SU-DHL-6 (cell line): ENCODE measurements at regions not wholly inside any gene's neighbourhood (a gene's known extent, or its start where the extent isn't known, plus 50 kb on each side); places are given as distances from the start of the nearest gene placed in this dataset.

Source experiments
- H2AFZ ChIP-seq: fragments of 200-600 bp; sonication (generic); 2 replicates; pipeline ENCODE4 v1.6.1; 2014; ENCODE audit warnings: low read depth, mild to moderate bottlenecking, moderate library complexity, mixed read lengths, antibody characterized with exemption, low read length; ENCODE audit not compliant: severe bottlenecking
- H3F3A ChIP-seq: fragments of 200-600 bp; shearing (Covaris generic); 2 replicates; pipeline ENCODE4 v1.6.0; 2016; ENCODE audit warnings: antibody characterized with exemption, mild to moderate bottlenecking; ENCODE audit not compliant: insufficient read depth
- H3K27ac ChIP-seq: fragments of 200-600 bp; sonication (generic); 2 replicates; pipeline ENCODE4 v1.5.1; 2016; ENCODE audit warnings: low read depth, mild to moderate bottlenecking, low read length, moderate library complexity, mixed read lengths
- H3K27me3 ChIP-seq: fragments of 200-600 bp; sonication (generic), shearing (Covaris generic); 2 replicates; pipeline ENCODE4 v1.6.0; 2014; ENCODE audit warnings: mild to moderate bottlenecking, low read length
- H3K36me3 ChIP-seq: fragments of 200-600 bp; sonication (generic); 2 replicates; pipeline ENCODE4 v1.6.1; 2014; ENCODE audit warnings: mild to moderate bottlenecking, low read length, mixed read lengths
- H3K4me2 ChIP-seq: fragments of 300-600, 200-600 bp; shearing (Covaris generic), sonication (generic); 2 replicates; pipeline ENCODE4 v1.6.0; 2014; ENCODE audit warnings: low read length, low read depth, mild to moderate bottlenecking; ENCODE audit not compliant: poor library complexity, severe bottlenecking
- H3K4me3 ChIP-seq: fragments of 200-600 bp; sonication (generic); 2 replicates; pipeline ENCODE4 v1.5.1; 2014; ENCODE audit warnings: antibody characterized with exemption, low read length, mild to moderate bottlenecking, mixed read lengths; ENCODE audit not compliant: insufficient read depth, poor library complexity, severe bottlenecking
- H3K79me2 ChIP-seq: fragments of 200-600 bp; sonication (generic); 2 replicates; pipeline ENCODE4 v1.6.1; 2014; ENCODE audit warnings: mild to moderate bottlenecking, low read length, moderate library complexity; ENCODE audit not compliant: insufficient read depth
- H3K9ac ChIP-seq: fragments of 200-600 bp; sonication (generic); 2 replicates; pipeline ENCODE4 v1.7.0; 2014; ENCODE audit warnings: mild to moderate bottlenecking, low read length
- H3K9me2 ChIP-seq: fragments of 200-600 bp; sonication (generic); replicated peaks from 2 replicates; pipeline ENCODE4 v1.6.1; 2014; ENCODE audit warnings: low read length; ENCODE audit not compliant: insufficient read depth
- H3K9me3 ChIP-seq: fragments of 200-600 bp; sonication (generic); 2 replicates; pipeline ENCODE4 v1.6.1; 2014; ENCODE audit warnings: low read length, mixed read lengths; ENCODE audit not compliant: insufficient read depth
- H4K20me1 ChIP-seq: fragments of 200-600 bp; sonication (generic); 2 replicates; pipeline ENCODE4 v1.6.1; 2014; ENCODE audit warnings: low read depth, mild to moderate bottlenecking, antibody characterized with exemption, low read length, moderate library complexity, mixed read lengths
- CTCF ChIP-seq: fragments of 200-600 bp; sonication (generic); IDR thresholded peaks from one replicate; pipeline ENCODE4 v1.5.1; 2017; ENCODE audit warnings: antibody characterized with exemption, mild to moderate bottlenecking, low read length, moderate library complexity; ENCODE audit not compliant: insufficient read depth, poor library complexity, severe bottlenecking
- EZH2phosphoT487 ChIP-seq: fragments of 200-600 bp; sonication (generic), shearing (Covaris generic); conservative IDR thresholded peaks from 2 replicates; pipeline ENCODE4 v1.6.1; 2018; ENCODE audit warnings: mild to moderate bottlenecking, antibody characterized with exemption, low read length, moderate library complexity, mixed read lengths

DNA sequence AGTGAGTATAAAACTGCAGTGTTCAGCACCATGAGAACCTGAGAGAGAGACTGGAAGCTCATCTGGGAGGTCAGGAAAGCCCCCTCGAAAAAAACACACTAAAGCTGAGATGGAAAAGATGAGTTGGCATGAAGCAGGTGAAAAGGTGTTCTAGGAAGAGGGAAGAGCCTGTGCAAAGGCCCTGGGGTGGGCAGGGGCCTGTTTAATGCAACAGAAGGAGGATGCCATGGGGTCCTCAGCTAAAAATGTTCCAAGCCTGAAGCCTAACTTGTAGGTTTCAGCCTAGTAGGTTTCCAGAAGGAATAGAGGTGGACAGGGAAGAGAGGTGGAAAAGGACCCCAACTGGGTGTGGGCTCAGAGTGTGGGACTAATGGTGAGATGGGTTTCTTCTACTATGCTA, 242.3 kb upstream of the ZFHX3 start:
- no peaks in the 10 kb centered on the region for H3K36me3 ChIP-seq
- H3F3A ChIP-seq, result no peaks in the 10 kb centered on the region
- H3K4me3 ChIP-seq, result no peak overlapping the region
- no peaks in the 10 kb centered on the region for H3K79me2 ChIP-seq
- H3K27me3 ChIP-seq, result no peaks in the 10 kb centered on the region
- H3K4me2 ChIP-seq, result no peak overlapping the region
- no peaks in the 10 kb centered on the region for H3K9me3 ChIP-seq
- H3K9me2 ChIP-seq, result no peaks in the 10 kb centered on the region
- no peak overlapping the region for H2AFZ ChIP-seq
- H3K9ac ChIP-seq, result no peak overlapping the region
- H4K20me1 ChIP-seq, result no peaks in the 10 kb centered on the region
- no peak for TF ChIP-seq EZH2phosphoT487
- H3K27ac ChIP-seq, result no peak overlapping the region

- H3K4me3 ChIP-seq, result no peak overlapping the region
- no peak overlapping the region for H2AFZ ChIP-seq
- H4K20me1 ChIP-seq, result no peaks in the 10 kb centered on the region
- TF ChIP-seq EZH2phosphoT487 (no peak), CTCF (no peak)
- no peaks in the 10 kb centered on the region for H3K79me2 ChIP-seq
- no peak overlapping the region for H3K9ac ChIP-seq
- no peaks in the 10 kb centered on the region for H3F3A ChIP-seq
- no peak overlapping the region for H3K27ac ChIP-seq
- no peaks in the 10 kb centered on the region for H3K36me3 ChIP-seq
- no peak overlapping the region for H3K4me2 ChIP-seq
- H3K9me3 ChIP-seq, result no peaks in the 10 kb centered on the region
- no peaks in the 10 kb centered on the region for H3K9me2 ChIP-seq
- H3K27me3 ChIP-seq, result no peaks in the 10 kb centered on the region
These were observed 241.3 kb upstream of the ZFHX3 start for GRCh38 chr16:73289232-73289631.

DNA sequence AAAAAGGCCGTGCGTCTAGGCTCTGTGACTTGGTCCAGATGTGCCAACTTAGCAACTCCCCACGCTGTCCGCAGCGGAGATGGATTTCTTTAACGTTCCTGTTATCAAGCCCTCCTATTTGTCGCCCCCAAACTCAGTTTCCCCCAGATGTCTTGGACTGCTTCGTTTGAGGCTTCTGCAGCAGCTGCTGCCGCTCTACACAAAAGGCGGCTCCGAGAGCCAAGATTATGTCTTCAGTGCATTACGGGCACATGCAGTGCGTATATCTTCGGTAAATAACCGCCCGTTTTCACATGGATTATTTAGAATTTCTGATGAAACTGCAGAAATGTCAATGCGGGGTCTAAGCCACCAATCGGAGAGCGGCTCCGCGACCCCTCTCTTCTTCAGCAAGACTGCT, 240.6 kb upstream of the ZFHX3 start:
- no peaks in the 10 kb centered on the region for H3K27me3 ChIP-seq
- no peaks in the 10 kb centered on the region for H3K9me3 ChIP-seq
- H3K4me2 ChIP-seq, result no peak overlapping the region
- H3K27ac ChIP-seq, result no peak overlapping the region
- H3K9ac ChIP-seq, result no peak overlapping the region
- no peak for TF ChIP-seq CTCF
- no peak for TF ChIP-seq EZH2phosphoT487
- H2AFZ ChIP-seq, result no peak overlapping the region
- no peaks in the 10 kb centered on the region for H3K36me3 ChIP-seq
- no peak overlapping the region for H3K4me3 ChIP-seq
- H3K9me2 ChIP-seq, result no peaks in the 10 kb centered on the region
- no peaks in the 10 kb centered on the region for H4K20me1 ChIP-seq
- H3F3A ChIP-seq, result no peaks in the 10 kb centered on the region
- no peaks in the 10 kb centered on the region for H3K79me2 ChIP-seq

DNA sequence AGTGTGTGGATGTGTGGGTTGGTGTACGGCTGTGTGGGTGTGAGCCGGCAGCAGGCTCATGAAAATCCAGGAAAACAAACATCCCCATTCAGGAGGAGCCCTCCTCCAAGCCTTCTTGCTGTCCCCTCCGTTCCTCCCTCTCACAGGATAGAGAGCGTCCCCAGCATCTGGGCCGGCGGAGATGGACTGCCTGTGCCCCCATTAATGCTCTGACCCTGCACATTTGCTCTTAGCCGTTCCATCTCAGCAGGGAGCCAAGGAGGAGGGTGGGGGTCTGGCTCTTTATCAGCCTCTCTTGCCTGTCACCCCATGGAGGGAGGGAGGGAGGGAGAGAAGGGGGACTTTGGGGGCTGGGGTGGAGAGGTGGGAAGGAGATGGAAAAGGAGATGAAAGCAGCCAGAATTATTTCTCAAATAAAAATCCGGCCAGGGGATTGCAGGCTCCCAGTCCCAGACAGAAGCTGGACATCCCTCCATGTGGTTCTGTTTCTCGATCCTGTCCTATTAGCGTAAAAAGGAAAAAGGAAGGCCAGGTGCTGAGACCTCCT, 240.0 kb upstream of the ZFHX3 start:
- Histone ChIP-seq H3K9me2 (no peaks in the 10 kb centered on the region), H3K79me2 (no peaks in the 10 kb centered on the region), H3K27me3 (no peaks in the 10 kb centered on the region), H3K4me3 (no peak overlapping the region), H3K4me2 (no peak overlapping the region), H3K9ac (no peak overlapping the region), H3K27ac (no peak overlapping the region), H3F3A (no peaks in the 10 kb centered on the region), H3K9me3 (no peaks in the 10 kb centered on the region), H3K36me3 (no peaks in the 10 kb centered on the region), H2AFZ (no peak overlapping the region), H4K20me1 (no peaks in the 10 kb centered on the region)
- no peak for TF ChIP-seq CTCF
- TF ChIP-seq EZH2phosphoT487, result no peak
